T-helper 1 cell treated with Interleukin-12 subunit alpha and Interleukin-12 subunit beta and Interleukin-4 antibody, amounts not matched to agents 30 ng/mL and 1 ng/mL, for 36 hours (primary cell): ENCODE measurements at regions not wholly inside any gene's neighbourhood (a gene's known extent, or its start where the extent isn't known, plus 50 kb on each side); places are given as distances from the start of the nearest gene placed in this dataset.

ENCODE experiments used
- intact Hi-C: fragments of 100-400 bp; cut with micrococcal nuclease; formaldehyde crosslinking; loops from one replicate; pipeline ENCODE4 v1.15.1; 2024

GRCh38 chr2:239883326-239884050 lies 141.7 kb downstream of the NDUFA10 start:
- intact Hi-C loops: loop anchor here (2.0 to 5.0 kb wide), 4 partner anchors 59 to 616 kb away; partner anchors contain the start of gene HDAC4

DNA sequence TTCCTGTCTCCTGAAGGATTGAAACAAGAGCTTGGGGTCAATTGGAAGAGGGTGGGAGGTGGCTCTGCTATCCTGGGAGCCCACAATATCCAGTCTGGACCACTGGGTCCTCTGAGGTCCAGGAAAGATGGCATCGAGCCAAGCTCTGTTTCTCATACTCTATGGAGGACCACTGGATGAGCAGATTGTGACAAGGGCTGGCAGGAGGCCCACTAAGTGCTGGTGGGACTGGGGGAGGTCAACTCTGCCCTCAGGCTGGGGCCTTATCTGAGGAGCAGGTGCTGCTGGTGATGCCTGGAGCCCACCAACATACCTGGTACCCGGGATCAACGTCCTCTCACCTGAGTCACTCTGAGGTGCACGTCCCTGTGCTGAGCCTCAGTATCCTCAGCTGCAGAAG lies 142.4 kb downstream of the NDUFA10 start:
- intact Hi-C loops: loop anchor here (1.0 to 5.0 kb wide), 5 partner anchors 58 to 847 kb away; partner anchors contain the start of gene HDAC4

GRCh38 chr2:239882331-239882732 lies 142.8 kb downstream of the NDUFA10 start:
- intact Hi-C loops: loop anchor here (1.0 to 5.0 kb wide), 5 partner anchors 58 to 847 kb away; partner anchors contain the start of gene HDAC4

DNA sequence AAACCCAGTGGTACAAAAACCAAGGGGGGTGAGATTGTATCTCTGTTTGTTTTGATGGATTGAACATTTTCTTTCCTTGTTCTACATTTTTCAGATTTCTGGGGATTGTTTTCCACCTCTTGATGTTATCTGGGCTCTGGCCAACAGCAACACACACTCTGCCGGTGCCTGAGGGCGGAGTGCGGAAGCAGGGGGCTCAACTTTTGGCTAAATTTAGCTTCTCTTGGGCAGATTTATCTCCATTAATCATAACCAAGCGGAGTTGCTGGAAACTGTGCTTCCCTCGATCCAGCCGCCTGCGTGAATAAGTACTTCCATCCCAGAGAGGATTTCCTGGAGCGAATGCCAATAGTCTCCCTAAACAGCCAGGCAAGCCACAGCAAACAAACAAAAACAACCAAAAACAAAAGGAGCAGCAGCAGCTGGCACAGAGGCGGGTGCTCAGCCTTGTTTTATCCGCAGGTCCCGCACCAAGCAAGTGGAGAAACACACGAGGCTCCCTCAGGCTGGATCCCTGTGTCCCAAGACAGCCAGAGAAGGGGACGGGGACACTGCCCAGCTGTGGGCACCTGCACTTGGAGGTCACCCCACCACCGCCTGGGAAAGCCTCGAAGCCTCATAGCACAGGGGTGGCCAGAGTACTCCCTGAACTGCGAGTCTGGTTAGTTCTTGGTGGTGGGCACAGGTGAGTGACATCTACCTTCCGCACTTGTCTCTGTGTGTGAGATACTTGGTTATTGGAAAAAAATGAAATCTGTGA lies 143.4 kb downstream of the NDUFA10 start:
- intact Hi-C loops: loop anchor here (1.0 to 5.0 kb wide), 5 partner anchors 57 to 846 kb away; partner anchors contain the start of gene HDAC4

- intact Hi-C loops: loop anchor here (5.0 kb wide), 2 partner anchors 479 to 614 kb away; partner anchors contain the start of gene HDAC4
Observed at GRCh38 chr2:239881031-239881471, 144.1 kb downstream of the NDUFA10 start.

DNA sequence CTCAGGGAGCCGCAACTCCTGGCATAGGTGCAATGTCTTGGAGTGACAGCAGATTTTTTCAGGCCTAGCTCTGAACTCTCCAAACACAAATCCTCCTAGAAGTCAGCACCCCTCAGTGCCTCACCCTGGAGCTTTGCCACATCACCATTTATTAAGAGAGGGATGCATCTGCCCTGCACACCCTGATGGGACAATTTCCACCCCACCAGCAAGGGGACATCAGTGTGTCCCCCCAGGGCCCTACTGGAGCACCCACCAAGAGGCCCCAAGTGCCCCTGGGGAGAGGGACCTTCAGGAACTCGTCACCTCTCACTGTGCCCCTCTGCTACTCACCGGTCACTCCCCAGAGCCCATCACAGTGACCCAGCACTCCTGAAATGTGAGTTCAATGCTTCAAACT lies 144.7 kb downstream of the NDUFA10 start:
- intact Hi-C loops: loop anchor here (5.0 kb wide), 2 partner anchors 478 to 613 kb away; partner anchors contain the start of gene HDAC4

DNA sequence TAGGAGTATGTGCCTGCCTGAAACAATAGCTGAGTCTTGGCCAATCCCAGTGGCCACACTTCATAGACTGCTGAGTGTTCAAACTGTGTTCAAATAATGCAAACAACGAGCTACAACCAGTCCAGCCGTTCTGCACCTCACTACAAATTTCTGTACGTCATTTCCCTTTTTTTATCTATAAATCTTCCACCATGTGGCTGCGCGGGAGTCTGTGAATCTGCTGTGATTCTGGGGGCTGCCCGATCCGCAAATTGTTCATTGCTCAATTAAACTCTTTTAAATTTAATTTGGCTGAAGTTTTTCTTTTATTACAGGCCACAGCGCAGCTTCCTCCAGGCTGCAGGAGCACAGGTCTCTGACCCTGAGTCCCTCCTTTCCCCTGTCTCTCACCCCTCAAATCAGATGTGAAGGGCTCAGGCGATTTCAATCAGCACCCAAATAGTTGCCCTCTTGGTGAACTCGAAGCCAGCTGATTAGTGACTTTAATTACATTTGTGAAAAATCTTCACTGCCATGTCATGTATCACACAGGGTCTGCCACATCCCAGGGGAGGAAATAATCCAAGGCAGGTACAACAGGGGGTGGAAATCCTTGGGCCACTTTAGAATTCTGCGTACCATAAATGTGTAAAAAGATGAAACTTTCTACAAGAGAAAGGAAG lies 145.6 kb downstream of the NDUFA10 start:
- intact Hi-C loops: loop anchor here (5.0 kb wide), 2 partner anchors 477 to 612 kb away; partner anchors contain the start of gene HDAC4

GRCh38 chr2:239878686-239879085 lies 146.5 kb downstream of the NDUFA10 start:
- intact Hi-C loops: no loop called here

- intact Hi-C loops: no loop called here
Observed at GRCh38 chr2:239876948-239877289, 148.2 kb downstream of the NDUFA10 start.

DNA sequence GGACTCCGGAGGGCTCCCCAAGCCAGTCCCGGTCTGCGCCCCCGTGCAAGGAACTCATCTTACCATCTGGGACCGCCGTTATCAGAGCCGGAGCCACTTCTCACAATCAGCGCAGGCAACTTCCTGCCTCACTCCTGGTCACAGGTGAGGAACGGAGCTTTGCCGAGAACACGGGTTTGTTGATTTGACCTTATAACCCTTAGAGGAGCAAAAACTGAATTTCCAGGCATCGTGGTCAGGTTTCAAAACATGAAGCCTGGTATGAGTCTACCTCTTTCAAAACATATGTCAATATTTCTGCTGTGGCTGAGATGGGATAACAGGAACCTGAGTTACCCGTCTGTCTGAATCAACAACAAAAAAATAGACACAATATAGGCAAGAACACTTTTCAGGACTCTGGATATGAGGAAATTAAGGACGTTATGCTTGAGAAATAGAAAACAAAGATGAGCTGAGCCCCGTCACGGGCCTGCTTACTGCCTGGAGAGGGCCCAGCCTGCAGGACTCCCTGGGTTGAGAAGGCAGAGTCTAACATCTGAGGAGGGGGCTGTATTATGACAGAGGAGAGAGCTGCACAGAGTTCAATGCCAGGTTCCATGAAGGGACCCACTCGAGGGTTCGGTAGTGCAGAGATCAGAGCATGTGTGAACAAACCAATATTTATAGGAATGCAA lies 148.7 kb downstream of the NDUFA10 start:
- intact Hi-C loops: no loop called here

GRCh38 chr2:239874636-239875356 lies 150.3 kb downstream of the NDUFA10 start:
- intact Hi-C loops: no loop called here

- intact Hi-C loops: no loop called here
Observed at GRCh38 chr2:239873656-239874635, 151.2 kb downstream of the NDUFA10 start.

DNA sequence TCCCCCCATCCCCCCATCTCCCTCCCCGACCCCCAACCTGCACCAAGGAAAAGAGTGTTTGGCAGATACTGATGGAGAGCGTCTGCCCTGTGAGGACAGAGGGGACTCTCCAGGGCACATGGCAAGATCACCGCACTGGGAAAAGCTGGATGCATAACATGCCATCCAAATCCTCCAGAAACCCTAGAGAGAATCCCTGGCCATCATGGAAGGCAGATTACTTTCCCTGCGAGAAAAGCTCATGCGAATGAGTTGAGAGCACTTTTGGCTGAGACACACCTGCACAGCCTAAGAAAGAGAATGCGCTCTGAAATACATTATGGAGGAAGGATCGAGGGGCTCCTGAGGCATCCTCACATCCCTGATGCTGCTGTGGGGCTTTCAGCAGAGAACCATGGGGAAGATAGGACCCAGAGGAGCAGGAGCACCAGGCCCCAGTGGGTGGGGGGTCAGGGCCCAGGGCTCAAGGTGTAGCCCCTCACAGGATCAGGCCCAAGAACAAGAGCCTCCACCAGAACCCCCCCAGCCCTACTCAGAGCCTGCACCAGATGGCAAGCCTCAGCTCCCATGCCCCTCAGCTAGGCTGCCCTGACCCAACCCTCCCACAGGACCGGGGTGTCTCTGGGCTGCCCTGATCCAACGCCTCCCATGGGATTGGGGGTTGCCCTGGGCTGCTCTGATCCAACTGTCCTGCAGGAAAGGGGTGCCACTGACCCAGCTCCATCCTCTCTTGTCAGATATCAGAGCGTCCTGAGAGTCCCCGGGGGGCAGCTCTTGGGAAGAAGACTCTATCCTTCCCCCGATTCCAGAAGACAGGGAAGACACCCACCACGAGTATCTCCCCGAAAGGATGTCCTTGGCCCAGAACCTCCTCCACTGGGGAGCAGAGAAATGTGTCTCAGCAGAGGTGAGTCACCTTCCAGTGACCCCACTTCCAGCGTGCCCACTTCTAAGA lies 153.4 kb downstream of the NDUFA10 start:
- intact Hi-C loops: no loop called here

DNA sequence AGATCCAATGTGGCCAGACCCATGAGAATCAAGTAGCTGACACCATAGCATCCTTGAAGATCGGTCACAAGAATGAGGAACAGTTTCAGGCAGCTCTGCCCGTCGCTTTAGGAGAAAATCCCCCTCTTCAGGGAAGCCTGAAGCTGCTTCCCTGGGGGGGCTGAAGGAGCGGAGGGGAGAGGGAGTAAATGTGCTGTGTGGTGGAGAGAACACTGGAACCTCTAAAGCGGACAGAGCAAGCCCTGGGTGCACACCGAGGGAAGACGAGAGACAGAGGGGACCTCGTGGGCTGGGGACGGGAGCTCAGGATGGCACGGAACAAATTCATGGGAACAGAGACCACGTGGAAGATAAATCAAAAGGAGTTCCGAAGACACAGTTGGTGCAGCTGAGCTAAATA lies 154.3 kb downstream of the NDUFA10 start:
- intact Hi-C loops: no loop called here

- intact Hi-C loops: no loop called here
Observed at GRCh38 chr2:239870276-239870675, 154.9 kb downstream of the NDUFA10 start.

DNA sequence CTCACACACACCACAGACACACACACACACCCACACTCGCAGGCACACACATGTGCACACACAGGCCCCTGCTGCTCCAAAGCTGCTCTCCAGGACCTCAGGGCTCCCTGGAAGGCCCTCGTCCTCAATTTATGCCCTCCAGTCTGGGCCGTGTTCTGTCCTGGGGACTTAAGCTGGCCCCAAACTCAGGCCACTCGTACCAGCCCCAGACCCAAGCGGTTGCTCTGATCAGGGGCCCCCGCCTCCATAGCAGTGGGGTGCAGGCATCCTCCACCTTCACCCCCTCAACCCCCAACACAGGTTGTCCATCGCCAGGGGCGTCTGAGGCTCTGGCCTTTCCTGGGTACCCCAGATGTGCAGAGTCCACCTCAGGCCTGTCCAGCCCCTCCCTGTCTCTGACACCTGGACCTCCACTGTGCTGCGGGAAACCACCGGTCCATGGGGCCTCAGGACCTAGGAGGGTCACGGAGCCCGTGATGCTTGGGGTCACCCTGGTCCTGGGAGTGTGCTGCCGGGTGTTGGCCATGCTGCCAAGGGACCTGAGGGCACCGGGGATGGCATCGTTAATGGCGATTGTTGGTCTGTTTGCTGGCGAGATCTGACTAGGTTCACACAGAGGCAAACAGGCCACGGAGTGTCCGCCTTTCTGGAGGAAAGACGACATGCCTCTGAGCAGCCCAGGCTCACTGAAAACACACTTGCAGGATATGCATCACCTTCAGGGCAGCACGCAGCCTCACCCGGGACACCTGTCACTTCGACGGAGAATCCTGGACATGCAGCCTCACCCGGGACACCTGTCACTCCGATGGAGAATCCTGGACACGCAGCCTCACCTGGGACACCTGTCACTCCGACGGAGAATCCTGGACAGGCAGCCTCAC lies 155.6 kb downstream of the NDUFA10 start:
- intact Hi-C loops: no loop called here

- intact Hi-C loops: no loop called here
Observed at GRCh38 chr2:239868556-239869181, 156.5 kb downstream of the NDUFA10 start.
